RWPE2 (cell line): ENCODE measurements at regions not wholly inside any gene's neighbourhood (a gene's known extent, or its start where the extent isn't known, plus 50 kb on each side); places are given as distances from the start of the nearest gene placed in this dataset.

Experiments used
- ATAC-seq: fragments of 200-7000 bp; cut with Tn5 transposase; 3 replicates; pipeline ENCODE4 v1.9.1; 2021; ENCODE audit warnings: low read depth
- DNase-seq: peaks from one replicate; pipeline ENCODE4 v3.0.0-alpha.2; 2020; ENCODE audit warnings: low spot score
- H3K27ac ChIP-seq: fragments of 450-650 bp; 2 replicates; pipeline ENCODE4 v1.5.1; 2017; ENCODE audit warnings: mild to moderate bottlenecking; ENCODE audit not compliant: poor library complexity, severe bottlenecking
- H3K27me3 ChIP-seq: fragments of 250-450 bp; sonication (Bioruptor Pico); 2 replicates; pipeline ENCODE4 v1.5.1; 2021; ENCODE audit warnings: mild to moderate bottlenecking, moderate library complexity; ENCODE audit not compliant: insufficient read depth, poor library complexity, severe bottlenecking
- H3K36me3 ChIP-seq: fragments of 250-450 bp; sonication (Bioruptor Pico); 2 replicates; pipeline ENCODE4 v1.5.1; 2020; ENCODE audit warnings: low read depth, mild to moderate bottlenecking, moderate library complexity
- H3K4me1 ChIP-seq: fragments of 250-450 bp; sonication (Bioruptor Pico); 2 replicates; pipeline ENCODE4 v1.5.1; 2021; ENCODE audit warnings: mild to moderate bottlenecking, moderate library complexity; ENCODE audit not compliant: insufficient read depth, poor library complexity, severe bottlenecking
- H3K4me3 ChIP-seq: fragments of 250-450 bp; sonication (Bioruptor Pico); 2 replicates; pipeline ENCODE4 v1.5.1; 2021; ENCODE audit warnings: mild to moderate bottlenecking, moderate library complexity; ENCODE audit not compliant: severe bottlenecking
- H3K9me3 ChIP-seq: fragments of 250-450 bp; sonication (Bioruptor Pico); 2 replicates; pipeline ENCODE4 v1.5.1; 2021; ENCODE audit warnings: mild to moderate bottlenecking, moderate library complexity; ENCODE audit not compliant: severe bottlenecking
- TF ChIP-seq, protein P1 (sequence below): fragments of 450-650 bp; IDR thresholded peaks from one replicate; pipeline ENCODE4 v1.5.1; 2017; ENCODE audit warnings: mild to moderate bottlenecking, moderate library complexity; ENCODE audit not compliant: poor library complexity, severe bottlenecking

GRCh38 chr10:130854151-130854550 lies 457.4 kb downstream of the TCERG1L start:
- Histone ChIP-seq H3K4me1 (no peaks in the 10 kb centered on the region), H3K4me3 (no peak overlapping the region), H3K9me3 (peaks cover 10% of the 10 kb centered on the region), H3K27ac (no peak overlapping the region), H3K27me3 (no peaks in the 10 kb centered on the region), H3K36me3 (no peaks in the 10 kb centered on the region)
- DNase-seq (no peak), ATAC-seq (no peak)
- TF ChIP-seq, protein P1, sequence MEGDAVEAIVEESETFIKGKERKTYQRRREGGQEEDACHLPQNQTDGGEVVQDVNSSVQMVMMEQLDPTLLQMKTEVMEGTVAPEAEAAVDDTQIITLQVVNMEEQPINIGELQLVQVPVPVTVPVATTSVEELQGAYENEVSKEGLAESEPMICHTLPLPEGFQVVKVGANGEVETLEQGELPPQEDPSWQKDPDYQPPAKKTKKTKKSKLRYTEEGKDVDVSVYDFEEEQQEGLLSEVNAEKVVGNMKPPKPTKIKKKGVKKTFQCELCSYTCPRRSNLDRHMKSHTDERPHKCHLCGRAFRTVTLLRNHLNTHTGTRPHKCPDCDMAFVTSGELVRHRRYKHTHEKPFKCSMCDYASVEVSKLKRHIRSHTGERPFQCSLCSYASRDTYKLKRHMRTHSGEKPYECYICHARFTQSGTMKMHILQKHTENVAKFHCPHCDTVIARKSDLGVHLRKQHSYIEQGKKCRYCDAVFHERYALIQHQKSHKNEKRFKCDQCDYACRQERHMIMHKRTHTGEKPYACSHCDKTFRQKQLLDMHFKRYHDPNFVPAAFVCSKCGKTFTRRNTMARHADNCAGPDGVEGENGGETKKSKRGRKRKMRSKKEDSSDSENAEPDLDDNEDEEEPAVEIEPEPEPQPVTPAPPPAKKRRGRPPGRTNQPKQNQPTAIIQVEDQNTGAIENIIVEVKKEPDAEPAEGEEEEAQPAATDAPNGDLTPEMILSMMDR = no peak

- Histone ChIP-seq H3K4me1 (no peaks in the 10 kb centered on the region), H3K9me3 (peaks cover 10% of the 10 kb centered on the region), H3K27ac (no peak overlapping the region), H3K36me3 (no peaks in the 10 kb centered on the region), H3K27me3 (no peaks in the 10 kb centered on the region), H3K4me3 (no peak overlapping the region)
- DNase-seq (no peak), ATAC-seq (no peak)
- TF ChIP-seq, protein P1 = no peak
Observed at GRCh38 chr10:130857631-130858295, 453.8 kb downstream of the TCERG1L start.

DNA sequence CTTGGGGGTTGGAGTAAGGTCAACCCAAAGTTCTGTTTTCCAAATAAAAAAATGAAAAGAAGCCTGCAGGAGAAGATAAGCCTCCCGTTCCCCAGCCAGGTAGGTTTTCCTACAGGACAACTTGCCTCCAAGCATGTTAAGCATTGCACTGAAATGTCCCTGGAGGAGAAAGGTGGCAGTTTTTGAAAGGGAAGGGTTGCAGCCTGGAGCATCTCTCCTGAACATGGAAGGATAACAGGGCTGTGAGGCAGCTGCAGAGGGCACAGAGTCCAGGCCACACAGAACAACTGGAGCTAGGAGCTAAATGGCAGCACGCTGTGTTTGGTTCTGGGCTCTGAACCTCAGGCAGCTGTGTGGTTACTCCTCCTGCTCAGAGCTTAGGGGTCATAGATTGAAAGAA lies 452.9 kb downstream of the TCERG1L start:
- Histone ChIP-seq H3K36me3 (no peaks in the 10 kb centered on the region), H3K4me3 (no peak overlapping the region), H3K4me1 (no peaks in the 10 kb centered on the region), H3K27me3 (no peaks in the 10 kb centered on the region), H3K27ac (no peak overlapping the region), H3K9me3 (peaks cover 8% of the 10 kb centered on the region)
- no peak for DNase-seq
- ATAC-seq = no peak
- TF ChIP-seq, protein P1 = no peak

DNA sequence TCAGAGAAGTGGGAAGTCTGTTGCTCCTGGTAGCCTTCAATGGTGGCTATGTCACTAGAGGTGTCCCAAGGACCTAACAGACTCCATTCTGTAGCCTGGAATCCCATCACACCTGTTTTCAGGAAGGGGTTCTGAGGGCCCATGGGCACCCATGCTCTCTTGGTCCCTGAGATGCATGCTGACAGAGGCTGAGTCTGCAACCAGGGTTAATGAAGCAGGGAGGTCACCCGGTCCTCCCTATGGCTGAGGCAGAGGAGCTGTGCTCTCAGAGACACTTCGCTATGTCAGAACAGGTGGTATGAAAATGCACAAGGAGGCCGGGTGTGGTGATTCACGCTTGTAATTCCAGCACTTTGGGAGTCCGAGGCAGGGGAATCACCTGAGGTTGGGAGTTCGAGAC lies 452.1 kb downstream of the TCERG1L start:
- no peak for ATAC-seq
- H3K36me3 ChIP-seq = no peaks in the 10 kb centered on the region
- H3K27me3 ChIP-seq = no peaks in the 10 kb centered on the region
- no peaks in the 10 kb centered on the region for H3K4me1 ChIP-seq
- H3K27ac ChIP-seq = no peak overlapping the region
- peaks cover 4% of the 10 kb centered on the region for H3K9me3 ChIP-seq
- no peak for DNase-seq
- H3K4me3 ChIP-seq = no peak overlapping the region
- TF ChIP-seq, protein P1 = no peak

- Histone ChIP-seq H3K27ac (no peak overlapping the region), H3K9me3 (no peaks in the 10 kb centered on the region), H3K27me3 (no peaks in the 10 kb centered on the region), H3K36me3 (no peaks in the 10 kb centered on the region), H3K4me1 (no peaks in the 10 kb centered on the region), H3K4me3 (no peak overlapping the region)
- TF ChIP-seq, protein P1 = no peak
- DNase-seq (no peak), ATAC-seq (no peak)
Observed at GRCh38 chr10:130862122-130862521, 449.4 kb downstream of the TCERG1L start.
